Brain microvascular endothelial cell (primary cell): ENCODE measurements at regions not wholly inside any gene's neighbourhood (a gene's known extent, or its start where the extent isn't known, plus 50 kb on each side); places are given as distances from the start of the nearest gene placed in this dataset.

ENCODE experiments used
- DNase-seq: peaks from one replicate; pipeline ENCODE4 v3.0.0-alpha.2; 2020
- H3K27ac ChIP-seq: fragments of 250-450 bp; sonication (Bioruptor Pico); 2 replicates; pipeline ENCODE4 v1.5.1; 2020; ENCODE audit warnings: mild to moderate bottlenecking, moderate library complexity
- H3K27me3 ChIP-seq: fragments of 250-450 bp; sonication (Bioruptor Pico); replicated peaks from 2 replicates; pipeline ENCODE4 v1.5.1; 2020; ENCODE audit warnings: mild to moderate bottlenecking
- H3K36me3 ChIP-seq: fragments of 250-450 bp; sonication (Bioruptor Pico); replicated peaks from 2 replicates; pipeline ENCODE4 v1.5.1; 2020; ENCODE audit warnings: mild to moderate bottlenecking
- H3K4me3 ChIP-seq: 2 replicates; pipeline ENCODE4 v1.5.1; 2011; ENCODE audit warnings: low read depth, mild to moderate bottlenecking, control low read depth, low read length, moderate library complexity
- in situ Hi-C: cut with HindIII; loops from 2 replicates; pipeline ENCODE4 v1.10.0; 2017; ENCODE audit warnings: low sequenced_read_pairs, low pct_ligation_motif_present
- TF ChIP-seq, protein P1 (sequence below): IDR thresholded peaks from 2 replicates; pipeline ENCODE4 v1.5.1; 2011; ENCODE audit warnings: low read depth, mild to moderate bottlenecking, moderate library complexity, low read length, control low read depth, inconsistent platforms; ENCODE audit errors: missing control alignments

DNA sequence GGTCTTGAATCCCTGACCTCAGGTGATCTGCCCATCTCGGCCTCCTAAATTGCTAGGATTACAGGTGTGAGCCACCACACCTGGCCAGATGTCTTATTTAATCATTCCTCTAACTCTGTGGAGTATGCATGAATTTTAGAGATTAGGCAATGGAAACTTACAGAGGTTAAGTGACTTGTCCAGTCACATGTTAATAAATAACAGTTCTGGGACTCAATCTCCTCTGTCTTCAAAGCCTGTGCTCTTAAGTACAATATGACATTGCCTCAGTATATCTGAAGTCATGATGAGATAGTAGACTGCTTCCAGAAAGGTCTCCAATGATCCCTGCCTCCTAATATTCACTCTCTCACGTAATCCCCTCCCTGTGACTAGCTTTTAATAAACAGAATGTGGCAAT, 72.9 kb upstream of the TDRD3 start:
- in situ Hi-C loops: no loop called here
- Histone ChIP-seq H3K27me3 (no peaks in the 10 kb centered on the region), H3K4me3 (no peak overlapping the region), H3K27ac (no peak overlapping the region), H3K36me3 (no peaks in the 10 kb centered on the region)
- TF ChIP-seq, protein P1, sequence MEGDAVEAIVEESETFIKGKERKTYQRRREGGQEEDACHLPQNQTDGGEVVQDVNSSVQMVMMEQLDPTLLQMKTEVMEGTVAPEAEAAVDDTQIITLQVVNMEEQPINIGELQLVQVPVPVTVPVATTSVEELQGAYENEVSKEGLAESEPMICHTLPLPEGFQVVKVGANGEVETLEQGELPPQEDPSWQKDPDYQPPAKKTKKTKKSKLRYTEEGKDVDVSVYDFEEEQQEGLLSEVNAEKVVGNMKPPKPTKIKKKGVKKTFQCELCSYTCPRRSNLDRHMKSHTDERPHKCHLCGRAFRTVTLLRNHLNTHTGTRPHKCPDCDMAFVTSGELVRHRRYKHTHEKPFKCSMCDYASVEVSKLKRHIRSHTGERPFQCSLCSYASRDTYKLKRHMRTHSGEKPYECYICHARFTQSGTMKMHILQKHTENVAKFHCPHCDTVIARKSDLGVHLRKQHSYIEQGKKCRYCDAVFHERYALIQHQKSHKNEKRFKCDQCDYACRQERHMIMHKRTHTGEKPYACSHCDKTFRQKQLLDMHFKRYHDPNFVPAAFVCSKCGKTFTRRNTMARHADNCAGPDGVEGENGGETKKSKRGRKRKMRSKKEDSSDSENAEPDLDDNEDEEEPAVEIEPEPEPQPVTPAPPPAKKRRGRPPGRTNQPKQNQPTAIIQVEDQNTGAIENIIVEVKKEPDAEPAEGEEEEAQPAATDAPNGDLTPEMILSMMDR: no peak
- no peak for DNase-seq

DNA sequence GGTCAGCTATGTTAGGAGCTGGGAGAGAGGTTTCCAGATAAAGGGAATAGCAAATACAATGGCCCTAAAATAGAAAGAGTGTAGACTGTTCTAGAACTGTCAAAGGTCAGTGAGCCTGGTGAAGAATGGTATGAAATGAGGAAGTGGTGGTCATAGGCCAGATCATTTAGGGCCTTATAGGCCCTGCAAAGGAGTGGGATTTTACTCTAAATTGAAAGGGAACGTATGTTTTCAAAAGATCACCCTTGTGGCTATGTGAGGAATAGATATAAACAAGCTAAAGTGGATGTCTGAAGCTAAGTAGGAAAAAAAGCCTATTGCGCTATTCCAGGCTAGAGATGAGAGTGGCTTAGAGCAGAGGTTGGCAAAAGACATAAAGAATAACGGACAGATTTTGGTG, 70.7 kb upstream of the TDRD3 start:
- DNase-seq: no peak
- no peaks in the 10 kb centered on the region for H3K36me3 ChIP-seq
- H3K4me3 ChIP-seq: no peak overlapping the region
- no peak overlapping the region for H3K27ac ChIP-seq
- H3K27me3 ChIP-seq: no peaks in the 10 kb centered on the region
- TF ChIP-seq, protein P1: no peak
- in situ Hi-C loops: no loop called here

DNA sequence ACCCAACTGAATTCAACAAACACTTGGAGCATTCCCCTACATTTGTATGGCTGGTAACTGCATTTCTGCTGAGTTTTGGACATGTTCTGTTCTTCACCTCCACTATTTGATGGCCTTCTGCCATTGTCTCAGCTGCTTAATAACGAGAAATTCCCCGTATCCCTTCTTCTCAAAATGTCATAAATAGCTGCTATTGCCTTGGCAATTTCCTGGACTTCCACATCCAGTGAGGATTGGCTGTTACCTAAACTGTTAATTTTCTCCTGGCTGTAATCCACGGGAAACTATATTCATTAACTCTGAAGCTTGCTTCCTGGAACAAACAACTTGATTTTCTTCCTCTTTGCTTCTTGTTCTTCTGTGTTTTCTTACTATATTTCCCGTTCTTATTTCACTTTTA, 69.5 kb upstream of the TDRD3 start:
- H3K27ac ChIP-seq: no peak overlapping the region
- H3K27me3 ChIP-seq: no peaks in the 10 kb centered on the region
- TF ChIP-seq, protein P1: no peak
- in situ Hi-C loops: no loop called here
- H3K36me3 ChIP-seq: no peaks in the 10 kb centered on the region
- DNase-seq: no peak
- no peak overlapping the region for H3K4me3 ChIP-seq

DNA sequence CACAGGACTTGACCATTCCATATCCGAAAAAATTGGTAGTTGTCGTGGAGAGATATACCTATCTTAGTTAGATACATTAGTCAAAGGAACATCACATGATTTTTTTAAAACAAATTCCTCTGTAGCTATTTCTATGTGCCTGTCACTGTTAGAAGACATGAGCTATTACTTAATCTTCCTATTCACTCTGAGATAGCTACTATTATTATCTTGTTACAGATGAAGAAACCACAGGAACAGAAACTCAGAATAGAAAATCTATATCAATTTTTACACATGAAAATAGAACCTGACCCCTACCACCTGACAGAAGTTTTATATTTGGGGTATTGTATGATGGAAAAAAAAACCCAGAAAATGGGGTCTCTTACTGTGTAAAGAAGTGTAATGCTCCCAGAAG, 68.9 kb upstream of the TDRD3 start:
- DNase-seq: no peak
- Histone ChIP-seq H3K36me3 (no peaks in the 10 kb centered on the region), H3K4me3 (no peak overlapping the region), H3K27me3 (no peaks in the 10 kb centered on the region), H3K27ac (no peak overlapping the region)
- in situ Hi-C loops: no loop called here
- TF ChIP-seq, protein P1: no peak

DNA sequence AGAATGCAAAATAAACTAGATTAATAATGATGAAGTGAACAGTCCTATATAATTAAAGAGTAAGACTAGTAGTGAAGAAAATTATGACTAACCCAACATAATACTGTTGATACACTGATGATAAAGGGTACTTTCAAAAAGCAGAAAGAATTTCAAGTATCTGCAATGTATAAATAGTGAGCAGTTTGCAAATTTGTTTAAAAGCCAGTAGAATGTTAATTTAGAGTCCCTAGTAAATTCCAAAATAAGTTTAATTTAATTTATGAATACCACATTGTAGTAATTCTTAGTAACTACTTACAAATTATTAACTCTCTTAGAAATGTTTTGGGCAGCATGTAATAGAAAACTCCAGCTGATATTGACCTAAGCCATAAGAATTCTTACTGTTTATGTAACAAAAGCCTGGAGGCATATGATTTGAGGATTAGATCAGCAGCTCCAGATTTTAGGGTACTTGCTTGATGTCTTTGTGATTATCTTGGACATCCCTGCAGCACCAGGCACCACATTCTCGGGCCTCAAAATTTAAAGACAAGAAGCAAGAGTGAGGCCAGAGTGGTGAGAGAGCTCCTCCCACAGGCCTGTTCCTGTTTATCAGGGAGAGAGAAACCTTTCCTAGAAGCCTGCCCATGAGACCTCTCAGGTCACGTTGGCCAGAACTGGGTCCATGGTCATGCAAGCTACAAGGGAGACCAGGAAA, 67.6 kb upstream of the TDRD3 start:
- peak; percentile 43 for DNase-seq
- Histone ChIP-seq H3K4me3 (no peak overlapping the region), H3K36me3 (no peaks in the 10 kb centered on the region), H3K27me3 (no peaks in the 10 kb centered on the region), H3K27ac (no peak overlapping the region)
- in situ Hi-C loops: no loop called here
- TF ChIP-seq, protein P1: peak; percentile 68
